GM18498 (cell line): ENCODE measurements at regions not wholly inside any gene's neighbourhood (a gene's known extent, or its start where the extent isn't known, plus 50 kb on each side); places are given as distances from the start of the nearest gene placed in this dataset.
"Not testable (repeated sequence)": the region's sequence is repeated elsewhere in the genome, so short reads cannot be mapped to it uniquely, and the experiment has no call there.

Experiments used
- ATAC-seq: cut with Tn5 transposase; IDR thresholded peaks from one replicate; pipeline ENCODE4 v1.9.1; 2021; ENCODE audit warnings: mild to moderate bottlenecking, moderate library complexity; ENCODE audit not compliant: unreplicated experiment

DNA sequence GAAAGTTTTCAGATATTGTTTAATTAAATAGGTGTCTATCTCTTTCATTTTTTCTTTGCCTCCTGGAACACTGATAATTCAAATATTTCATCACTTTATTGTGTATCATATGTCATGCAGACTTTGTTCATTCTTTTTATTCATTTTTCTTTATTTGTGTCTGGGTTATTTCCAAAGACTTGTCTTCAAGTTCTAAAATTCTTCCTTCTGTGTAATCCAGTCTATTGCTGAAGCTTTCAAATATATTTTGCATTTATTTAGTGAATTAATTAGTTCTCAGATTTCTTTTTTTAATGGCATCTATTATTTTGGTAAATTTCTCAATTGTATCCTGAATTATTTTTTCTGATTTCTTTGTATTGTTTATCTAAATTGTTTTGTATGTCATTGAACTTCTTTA is 70.1 kb downstream of the ZNF330 start:
- ATAC-seq: no peak

DNA sequence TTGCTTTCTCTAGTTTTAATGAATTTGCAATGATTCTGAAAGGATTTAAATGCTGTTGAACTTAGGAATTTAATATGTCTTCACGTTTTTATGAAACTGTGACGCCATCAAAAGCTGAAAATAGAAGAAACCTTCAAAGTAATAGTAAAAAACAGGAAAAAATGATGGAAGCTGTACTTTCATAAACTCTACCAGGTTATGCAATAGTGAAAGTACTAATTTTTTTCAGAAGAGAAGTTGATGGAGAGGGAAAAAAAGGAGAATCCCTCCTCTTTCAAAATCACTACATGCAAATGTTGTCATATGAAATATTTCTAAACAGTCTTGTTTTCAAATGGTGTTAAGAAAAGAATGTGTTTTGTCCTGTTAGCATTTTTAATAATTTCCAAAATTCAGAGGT is 73.6 kb downstream of the ZNF330 start:
- no peak for ATAC-seq

DNA sequence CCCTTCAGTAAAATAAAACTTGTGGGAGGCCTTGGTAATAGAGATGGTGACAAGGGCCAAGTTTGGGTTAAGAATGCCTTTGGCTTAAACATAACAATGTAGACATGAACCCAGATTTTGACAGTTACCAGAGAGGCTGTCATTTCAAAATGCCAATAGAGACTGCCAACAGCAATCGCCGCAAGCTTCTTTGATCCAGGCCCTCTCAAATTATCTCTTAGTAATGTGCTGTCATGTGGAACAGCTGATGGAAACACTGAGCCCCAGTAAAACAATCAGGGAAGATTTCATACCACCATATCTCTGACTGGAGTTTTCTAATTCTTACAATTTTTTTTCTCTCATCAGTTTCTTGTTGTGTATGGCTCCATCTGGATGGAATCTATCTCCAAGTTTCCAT is 80.5 kb downstream of the ZNF330 start:
- ATAC-seq: no peak

DNA sequence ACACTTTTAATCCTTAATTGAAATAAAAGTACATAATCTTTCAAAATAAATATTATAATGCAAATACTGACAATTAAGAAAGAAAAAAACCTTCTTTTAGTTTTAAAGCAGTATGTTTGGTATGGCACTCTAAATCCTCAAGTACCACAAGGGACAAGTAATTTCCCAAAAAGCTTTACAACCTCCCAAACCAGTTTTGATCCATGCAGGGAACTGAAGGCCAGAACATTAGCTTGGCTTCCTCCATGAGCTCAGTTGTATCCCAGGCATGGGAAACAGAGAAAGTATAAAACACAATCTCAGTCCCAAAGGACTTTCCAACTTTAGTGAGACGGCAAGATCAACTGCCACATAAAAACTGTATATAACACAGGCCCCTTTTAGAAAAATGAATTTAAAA is 82.2 kb downstream of the ZNF330 start:
- no peak for ATAC-seq

DNA sequence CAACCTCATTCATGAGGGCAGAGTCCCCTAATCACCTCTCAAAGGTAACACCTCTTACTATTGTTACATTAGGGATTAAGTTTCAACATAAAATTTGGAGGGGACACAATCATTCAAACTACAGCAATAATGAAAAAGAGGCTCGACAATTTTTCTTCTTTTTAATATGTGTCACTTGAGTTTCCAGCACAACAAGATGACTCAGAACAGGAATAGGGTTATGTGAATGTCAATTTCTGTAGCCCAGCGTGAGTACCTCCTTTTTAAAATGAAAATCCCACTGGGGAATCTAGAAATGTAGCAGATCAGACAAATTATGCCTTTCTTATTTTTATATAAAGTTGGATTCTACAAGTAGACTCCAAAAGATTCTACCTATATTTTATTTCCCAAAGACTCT is 83.7 kb downstream of the ZNF330 start:
- no peak for ATAC-seq

DNA sequence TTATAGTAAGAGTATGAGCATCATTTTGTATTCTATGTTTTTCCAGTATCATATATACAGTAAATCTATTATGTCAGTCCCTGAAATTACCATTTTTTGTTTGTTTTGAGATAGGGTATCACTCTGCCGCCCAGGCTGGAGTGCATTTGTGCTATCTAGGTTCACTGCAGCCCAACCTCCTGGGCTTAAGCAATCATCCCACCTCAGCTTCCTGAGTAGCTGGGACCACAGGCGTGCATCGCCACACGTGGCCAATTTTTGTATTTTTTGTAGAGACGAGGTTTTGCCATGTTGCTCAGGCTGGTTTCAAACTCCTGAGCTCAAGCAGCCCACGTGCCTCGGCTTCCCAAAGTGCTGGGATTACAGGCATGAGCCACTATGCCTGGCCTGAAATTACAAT is 85.6 kb downstream of the ZNF330 start:
- no peak for ATAC-seq

DNA sequence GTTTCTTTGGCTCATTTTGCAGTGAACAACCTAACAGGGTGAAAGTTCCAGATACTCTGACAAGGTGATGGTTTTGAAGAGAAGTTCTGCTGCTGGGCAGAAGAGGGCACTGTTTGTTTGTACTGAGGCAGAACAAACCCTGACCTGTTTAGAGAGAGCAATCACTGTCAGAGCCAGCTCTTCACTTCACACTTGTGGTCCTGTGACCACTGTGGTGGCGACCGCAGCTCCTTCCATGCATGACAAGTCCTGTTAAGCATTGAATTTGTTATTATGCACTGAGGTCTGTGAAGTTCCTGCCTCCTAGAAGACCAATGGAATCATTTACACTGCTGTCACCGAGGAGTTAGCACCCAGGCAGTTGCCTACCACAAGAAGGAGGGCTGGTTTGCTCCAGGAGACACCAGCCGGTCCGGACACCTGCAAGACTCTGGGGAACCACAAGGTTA is 86.6 kb downstream of the ZNF330 start:
- ATAC-seq: peak; percentile 100

DNA sequence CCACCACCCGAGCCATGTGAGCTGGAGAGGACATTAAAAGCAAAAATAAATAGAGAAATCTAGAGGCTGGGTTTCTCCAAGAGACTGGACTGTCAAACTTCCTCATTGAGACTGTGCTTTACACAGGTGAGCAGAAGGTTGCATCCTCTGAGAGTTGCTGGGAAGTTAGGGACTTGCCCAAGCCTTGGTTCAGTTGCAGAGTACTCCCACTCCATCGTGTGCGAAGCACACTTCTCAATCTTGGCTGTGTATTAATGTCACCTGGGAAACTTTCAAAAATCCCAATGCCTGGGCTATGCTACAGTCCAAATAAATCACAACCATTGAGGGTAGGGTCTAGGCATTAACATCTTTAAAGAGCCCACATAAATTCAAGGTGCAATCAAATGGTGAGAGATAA is 89.2 kb downstream of the ZNF330 start:
- no peak for ATAC-seq

DNA sequence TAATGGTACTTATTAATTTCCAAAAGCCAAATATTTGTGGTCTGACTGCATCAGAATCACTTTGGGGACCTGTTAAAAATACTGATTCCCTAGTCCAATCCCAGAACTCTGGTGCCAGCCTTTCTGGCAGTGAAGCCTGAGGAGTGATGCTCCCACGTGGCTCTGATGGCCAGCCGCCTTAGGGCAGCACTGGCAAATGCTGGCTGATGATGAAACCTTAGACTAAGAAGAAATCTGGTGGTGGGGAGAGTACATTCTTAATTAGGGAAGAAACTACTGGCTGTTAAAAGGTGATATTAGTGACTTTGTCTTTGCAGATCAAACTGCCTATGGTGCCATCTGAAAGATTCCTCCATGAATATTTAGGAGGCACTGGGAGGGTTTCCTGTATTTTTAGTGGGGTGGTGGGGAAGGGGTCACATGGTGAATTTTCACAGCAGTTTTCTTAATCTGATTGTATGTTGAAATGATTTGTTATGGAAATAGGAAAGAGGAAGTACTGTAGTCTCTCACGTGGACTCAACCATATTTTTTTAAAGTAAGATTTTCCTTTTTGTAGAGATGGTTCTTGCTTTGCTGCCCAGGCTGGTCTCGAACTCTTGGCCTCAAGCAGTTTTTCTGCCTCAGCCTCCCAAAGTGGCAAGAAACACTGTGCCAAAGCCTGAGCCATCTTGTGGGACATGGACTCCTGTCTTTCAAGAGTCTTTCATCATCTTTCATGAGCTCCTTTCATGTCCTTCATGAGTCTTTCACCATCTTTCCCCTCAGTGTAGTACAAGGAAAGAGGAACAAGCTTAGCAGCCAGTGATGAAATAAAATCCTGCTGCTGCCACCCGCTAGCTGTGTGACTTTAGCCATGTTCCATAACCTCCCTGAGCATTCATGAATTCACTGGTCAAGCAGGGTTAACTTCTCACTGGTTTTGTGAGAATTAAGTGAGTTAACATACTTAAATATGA is 90.8 kb downstream of the ZNF330 start:
- no peak for ATAC-seq

DNA sequence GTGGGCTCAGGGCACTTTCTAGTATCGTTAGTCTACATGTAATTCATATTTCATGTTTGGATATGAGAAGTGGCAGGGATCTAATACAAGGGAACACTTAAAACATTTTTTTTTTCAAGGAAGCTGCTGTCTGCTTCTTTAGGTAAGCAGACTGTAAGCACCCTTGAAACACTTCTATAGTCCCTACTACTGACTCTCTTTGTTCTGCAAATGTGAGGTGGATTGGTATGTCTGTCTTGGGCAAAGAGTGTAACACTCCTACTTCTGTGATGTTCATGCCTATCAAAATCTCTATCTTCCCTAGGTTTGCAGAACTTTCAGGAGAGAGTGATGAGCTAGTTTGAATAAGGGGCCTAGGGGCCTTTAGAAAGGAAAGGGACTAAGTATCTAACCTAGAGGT is 93.9 kb downstream of the ZNF330 start:
- ATAC-seq: no peak

DNA sequence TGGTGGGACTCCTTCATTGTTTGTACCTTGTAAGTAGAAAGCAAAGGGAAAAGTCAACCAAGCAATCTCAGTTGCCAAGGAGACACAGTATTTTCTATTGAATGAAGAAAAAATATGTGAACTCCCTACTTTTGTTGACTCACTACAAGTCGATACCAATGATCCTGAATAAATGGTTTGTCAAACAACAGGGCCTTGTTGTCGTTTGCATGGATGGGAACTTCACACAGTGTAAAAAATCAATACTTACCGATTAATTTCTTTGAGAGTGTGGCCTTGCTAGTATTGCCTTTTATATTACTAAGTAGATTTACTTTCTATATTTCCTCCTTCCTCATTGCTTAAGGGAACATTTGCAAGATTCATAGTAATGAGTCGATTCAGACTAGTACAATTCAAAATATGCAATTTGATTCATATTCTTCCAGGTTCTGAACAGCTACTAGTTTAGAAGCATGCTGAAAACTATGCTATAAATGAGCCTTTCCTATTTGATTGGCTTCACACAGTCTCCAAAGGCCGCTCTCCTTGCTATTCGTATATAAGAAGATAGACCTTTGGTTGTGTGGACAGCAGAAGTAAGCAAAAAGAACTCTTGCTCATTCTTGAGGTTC is 108.0 kb downstream of the ZNF330 start:
- ATAC-seq: no peak

DNA sequence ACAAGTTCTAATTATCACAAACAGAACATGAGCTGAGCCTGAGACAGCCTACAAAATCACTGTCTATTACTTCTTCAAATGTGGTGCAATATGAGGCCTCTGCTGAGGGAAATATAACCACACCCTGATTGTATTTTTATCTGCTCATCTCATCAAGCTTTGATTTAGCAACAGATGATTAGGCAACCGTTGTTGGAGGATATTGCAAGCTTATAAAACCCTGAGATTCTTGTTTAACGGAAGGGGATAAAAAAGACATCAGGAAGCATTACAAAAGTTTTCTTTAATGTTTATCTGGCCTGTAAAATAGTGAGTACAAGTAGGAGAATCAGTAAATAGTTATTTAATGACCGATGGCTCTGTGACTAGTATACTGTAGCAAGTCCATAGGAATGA is 108.5 kb downstream of the ZNF330 start:
- no peak for ATAC-seq

DNA sequence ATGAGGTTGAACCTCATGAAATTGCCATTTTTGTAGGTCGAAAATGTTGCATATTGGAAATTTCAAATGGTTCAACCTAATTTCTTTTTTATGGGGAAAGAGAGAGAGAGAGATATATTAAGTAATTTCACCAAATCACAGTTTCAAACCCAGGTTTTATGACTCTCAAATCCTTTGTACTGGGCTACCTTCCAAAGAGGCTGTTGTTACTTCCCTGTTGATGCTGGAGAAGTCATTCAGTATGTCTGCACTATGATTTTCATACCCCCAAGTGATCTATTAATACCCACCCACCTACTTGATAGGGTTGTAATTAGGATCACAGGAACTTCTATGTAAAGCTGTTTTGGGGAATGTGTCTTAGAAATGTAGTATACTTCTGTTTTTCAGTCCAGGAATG is 109.9 kb downstream of the ZNF330 start:
- no peak for ATAC-seq

DNA sequence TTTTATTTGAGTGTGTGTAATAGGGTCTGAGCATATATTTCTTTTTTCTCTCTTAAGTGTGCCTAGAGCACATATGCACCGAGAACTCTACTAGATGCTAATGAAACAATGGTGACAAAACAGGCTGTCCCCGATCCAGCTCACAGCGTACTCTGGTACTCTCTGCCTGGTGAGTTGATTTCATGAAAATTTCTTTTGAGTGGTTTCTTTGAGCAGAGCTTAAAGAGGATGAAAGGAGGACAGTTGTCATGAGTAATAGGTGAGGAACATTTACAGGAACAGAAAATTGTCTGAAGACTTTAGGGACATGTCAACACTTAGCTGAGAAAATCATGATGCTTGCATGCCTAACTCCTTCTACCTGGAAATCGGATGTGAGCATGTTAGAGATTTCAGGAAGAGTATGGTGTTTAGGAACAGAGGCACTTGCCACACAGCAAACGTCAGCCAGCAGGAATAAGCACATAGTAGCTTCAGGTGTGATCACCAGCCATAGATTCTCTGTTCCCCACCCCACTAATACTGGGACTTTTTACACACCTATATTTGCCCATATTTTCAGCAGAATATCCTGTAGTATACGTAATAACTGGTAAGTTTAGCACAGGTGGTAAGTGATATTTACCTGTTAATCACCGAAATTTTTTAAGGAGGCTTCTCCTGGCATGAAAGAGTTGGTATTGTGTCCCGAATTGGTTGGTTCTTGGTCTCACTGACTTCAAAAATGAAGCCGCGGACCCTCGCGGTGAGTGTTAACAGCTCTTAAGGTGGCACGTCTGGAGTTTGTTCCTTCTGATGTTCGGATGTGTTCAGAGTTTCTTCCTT is 111.1 kb downstream of the ZNF330 start:
- no peak for ATAC-seq

DNA sequence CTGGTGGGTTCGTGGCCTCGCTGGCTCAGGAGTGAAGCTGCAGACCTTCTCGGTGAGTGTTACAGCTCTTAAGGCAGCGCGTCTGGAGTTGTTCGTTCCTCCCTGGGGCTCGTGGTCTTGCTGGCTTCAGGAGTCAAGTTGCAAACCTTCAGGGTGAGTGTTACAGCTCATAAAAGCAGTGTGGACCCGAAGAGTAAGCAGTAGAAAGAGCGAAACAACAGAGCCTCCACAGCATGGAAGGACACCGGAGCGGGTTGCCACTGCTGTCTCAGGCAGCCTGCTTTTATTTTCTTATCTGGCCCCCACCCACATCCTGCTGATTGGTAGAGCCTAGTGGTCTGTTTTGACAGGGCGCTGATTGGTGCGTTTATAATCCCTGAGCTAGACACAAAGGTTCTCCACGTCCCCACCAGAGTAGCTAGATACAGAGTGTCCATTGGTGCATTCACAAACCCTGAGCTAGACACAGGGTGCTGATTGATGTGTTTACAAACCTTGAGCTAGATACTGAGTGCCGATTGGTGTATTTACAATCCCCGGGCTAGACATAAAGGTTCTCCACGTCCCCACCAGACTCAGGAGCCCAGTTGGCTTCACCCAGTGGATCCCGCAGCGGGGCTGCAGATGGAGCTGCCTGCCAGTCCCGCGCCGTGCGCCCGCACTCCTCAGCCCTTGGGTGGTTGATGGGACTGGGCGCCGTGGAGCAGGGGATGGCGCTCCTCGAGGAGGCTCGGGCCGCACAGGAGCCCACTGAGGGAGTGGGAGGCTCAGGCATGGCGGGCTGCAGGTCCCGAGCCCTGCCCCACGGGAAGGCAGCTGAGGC is 111.9 kb downstream of the ZNF330 start:
- not testable (repeated sequence) for ATAC-seq

DNA sequence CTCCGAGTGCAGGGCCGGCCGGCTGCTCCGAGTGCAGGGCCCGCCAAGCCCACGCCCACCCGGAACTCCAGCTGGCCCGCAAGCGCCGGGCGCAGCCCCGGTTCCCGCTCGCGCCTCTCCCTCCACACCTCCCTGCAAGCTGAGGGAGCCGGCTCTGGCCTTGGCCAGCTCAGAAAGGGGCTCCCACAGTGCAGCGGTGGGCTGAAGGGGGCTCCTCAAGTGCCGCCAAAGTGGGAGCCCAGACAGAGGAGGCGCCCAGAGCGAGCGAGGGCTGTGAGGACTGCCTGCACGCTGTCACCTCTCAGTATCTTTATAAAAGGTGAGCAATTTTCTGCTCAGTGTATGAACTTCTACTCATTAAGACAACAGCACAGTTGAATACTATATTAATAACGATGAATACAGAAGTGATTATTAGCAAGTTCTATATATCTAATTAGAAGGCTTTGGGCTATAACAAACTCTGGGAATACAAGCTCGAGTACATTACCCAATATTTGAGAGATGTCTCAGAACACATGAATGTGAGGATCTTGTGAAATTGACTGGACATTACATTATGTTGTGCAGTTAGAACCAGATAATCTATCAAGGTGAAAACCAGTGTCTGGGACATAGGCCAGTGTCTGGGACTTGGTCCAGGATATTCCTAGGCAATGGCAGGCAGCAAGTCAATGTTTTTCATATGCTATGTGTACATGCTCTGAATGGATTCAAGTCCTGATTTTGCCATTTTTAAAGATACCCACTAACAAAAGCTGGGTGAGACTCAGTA is 112.9 kb downstream of the ZNF330 start:
- not testable (repeated sequence) for ATAC-seq

DNA sequence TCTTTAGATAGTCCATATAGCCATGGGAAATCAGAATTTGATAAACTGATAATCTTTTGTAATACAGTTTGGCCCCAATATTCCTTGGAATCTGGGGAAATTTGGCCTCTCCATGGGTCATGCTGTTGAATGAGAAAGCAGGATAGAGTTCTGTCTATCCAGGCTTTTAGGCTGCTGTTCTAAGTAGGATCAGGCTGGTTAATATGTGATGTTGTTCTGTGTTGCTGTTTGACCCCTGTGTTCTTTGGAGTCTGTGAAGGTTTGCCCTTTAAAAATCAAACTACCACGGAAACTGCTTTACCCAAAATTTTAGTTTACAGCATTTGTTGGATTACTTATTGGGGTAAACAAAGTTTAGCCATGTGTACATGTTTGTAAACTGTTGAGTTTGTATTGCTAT is 114.5 kb downstream of the ZNF330 start:
- ATAC-seq: no peak

DNA sequence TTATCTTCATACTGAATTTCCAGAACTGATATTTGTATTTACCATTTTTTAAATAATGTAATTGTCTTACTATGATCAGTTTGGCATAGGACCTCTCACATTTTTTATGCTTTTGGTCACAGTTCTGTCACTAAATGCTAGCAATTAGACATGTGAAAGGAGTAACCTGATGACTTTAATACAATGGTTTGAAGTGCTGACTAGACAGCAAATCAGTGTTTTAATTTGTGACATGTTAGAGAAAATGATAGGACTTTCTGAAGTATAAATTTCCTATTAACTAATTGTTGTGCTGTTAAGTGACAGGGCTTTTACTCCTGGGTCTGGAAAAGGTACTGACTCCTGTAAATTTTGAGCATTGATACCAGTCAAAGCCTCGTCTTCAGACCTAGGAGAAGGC is 117.5 kb downstream of the ZNF330 start:
- ATAC-seq: no peak

DNA sequence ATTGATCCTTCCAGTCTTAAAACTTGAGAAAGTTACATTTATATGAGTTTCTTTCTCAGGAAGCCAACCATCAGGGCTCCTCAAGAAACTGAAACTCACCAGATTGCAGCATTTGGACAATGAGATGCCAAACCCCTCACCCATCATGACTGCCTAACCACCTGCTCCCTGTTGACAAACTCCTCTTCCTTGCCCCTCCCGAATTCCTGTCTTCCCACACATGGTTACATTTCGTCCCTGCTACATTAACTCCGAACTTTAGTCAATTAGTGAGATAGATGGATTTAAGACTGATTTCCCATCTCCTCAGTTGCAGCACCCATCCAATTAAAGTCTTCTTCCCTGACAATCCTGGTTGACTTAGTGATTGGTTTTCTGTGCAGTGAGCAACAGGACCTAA is 118.7 kb downstream of the ZNF330 start:
- ATAC-seq: no peak

DNA sequence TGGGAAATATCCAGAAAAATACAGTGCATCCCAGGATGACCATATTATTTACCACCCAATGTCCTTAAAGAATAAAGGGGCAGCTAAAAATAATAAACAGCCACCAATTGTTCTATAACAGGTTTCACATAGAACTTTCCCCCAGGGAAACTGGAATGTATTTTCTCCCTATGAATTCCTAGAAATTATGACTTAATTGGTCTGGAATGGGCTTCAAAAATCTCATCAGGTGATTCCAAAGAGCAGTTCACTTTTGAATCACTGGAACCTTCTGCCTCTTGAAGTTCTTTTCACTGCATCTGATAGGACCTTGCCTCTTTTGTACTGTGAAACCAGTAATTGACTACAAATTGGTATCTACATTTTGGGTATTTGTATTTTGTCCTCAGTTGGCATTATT is 119.3 kb downstream of the ZNF330 start:
- no peak for ATAC-seq
